GM18867 (cell line): ENCODE measurements at regions not wholly inside any gene's neighbourhood (a gene's known extent, or its start where the extent isn't known, plus 50 kb on each side); places are given as distances from the start of the nearest gene placed in this dataset.

ENCODE experiments used
- ATAC-seq: cut with Tn5 transposase; IDR thresholded peaks from one replicate; pipeline ENCODE4 v1.9.1; 2021; ENCODE audit warnings: mild to moderate bottlenecking, moderate library complexity; ENCODE audit not compliant: unreplicated experiment

DNA sequence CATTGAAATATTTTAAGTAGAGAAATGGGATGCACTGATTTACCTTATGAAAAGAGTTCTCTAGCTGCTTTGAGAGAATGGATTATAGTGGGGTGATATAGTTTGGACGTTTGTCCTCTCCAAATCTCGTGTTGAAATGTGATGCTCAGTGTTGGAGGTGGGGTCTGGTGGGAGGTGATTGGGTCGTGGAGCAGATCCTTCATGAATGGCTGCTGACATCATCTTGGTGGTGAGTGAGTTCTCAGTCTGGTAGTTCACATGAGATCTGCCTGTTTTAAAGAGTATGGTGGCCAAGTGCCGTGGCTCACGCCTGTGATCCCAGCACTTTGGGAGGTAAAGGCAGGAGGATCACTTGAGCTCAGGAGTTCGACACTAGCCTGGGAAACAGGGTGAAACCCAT lies 58.7 kb upstream of the SH3RF3 start:
- no peak for ATAC-seq

DNA sequence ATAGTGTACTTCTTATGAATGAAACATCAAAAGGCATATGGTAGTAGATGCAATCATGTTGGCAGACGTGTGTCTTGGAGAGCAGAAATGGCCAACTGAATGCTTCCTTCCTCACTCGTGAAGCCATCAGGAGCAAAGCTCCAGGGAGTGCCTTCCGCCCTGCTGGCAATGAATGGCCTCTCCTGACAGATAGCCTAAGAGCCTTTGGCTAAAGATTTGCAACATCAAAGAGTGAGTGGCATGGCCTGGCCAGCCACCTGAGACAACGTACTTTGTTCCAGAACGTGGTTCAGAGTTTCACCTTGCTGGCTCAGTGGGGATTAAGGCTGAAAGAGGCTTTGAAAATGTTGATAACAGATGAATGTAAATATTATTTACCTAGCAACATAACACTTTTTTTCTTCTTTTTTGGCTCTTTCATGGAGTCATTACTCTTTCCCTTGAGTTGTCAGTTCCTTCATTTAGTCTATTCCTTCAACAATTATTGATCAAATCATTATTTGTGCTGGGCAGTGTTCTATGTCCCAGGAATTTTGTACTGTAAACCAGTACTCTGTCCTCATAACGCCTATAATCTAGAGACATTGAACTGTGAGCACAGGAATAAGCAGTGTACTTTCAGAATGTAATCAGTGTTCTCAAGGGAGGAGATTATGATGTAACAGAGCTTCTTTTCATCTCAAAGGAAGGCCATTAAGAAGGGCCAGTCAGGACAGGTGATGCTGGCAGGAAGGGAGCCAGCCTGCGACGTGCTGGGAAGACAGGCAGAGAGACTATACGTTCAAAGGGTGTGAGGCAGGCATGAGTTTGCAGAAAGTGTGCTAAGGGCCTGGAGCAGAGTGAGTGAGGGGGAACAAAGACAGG lies 59.4 kb upstream of the SH3RF3 start:
- no peak for ATAC-seq

DNA sequence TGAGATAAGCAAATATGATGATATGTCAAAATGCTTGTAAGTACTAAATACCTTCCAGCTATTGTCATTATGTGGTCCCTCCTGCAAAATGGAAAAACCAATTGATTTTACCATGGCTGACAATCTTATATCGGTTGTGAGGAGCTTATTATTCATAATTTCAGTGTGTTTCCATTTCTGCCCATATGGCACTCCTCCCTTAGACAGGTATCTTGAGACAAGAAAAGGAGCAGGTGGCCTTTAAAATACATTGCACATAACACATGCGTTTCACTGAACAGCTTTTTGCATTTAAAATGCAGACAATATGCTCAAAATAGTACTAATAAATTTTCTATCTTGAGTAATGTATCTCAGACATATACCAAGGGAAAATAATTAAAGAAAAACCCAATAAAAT lies 60.2 kb upstream of the SH3RF3 start:
- no peak for ATAC-seq

DNA sequence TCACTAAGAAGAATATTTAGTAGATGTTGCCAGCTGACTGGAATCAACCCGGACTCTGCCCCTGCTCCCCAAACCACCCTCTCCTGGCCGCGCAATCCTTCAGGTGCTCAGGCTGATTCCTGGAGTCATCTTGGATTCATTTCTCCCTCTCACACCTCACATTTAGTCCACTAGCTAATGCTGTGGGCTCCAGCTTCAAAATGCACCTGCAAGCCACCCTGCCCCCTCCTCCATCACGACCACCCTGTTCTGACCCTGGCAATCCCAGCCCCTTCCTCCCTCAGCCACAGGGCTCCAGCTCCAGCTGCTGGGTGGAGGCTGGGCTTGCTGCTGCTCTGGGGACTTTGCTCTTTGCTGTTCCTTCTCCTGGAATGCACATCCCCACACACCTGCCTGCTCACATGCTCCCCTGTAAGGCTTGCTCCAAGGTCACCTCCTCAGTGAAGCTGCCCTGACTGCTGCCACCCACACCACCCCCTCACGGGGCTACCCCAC lies 61.3 kb upstream of the SH3RF3 start:
- ATAC-seq = no peak

DNA sequence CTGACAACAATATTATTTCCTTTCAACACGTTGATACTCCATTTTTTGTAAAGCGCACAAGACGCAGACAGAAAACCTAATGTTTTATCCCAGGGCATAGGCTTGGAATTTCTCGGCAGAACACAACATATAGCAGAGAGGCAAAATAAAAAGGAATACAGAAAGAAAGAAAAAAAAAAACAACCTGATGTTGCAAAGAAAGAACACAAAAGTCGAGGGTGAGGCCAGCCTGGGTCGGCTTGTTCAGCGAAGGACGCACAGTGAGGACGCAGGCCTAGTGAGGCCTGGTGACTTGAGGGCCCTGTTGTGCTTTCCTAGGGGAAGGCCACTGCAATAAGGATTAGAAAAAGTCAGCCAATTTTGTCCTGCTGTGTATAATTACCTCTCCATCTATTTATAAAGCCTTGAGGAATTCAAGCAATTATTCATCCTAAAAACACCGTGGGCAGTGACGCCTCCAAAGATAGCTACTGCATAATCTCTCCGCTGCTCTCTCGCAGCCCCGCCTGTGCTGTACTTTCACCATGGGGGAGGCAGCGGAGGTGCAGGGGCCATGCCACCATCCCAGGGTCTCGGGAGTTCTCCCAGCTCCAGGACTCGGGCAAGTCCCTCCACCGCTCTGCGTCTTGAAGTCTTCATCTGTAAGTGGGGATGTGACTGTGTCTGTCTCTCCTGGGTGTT lies 61.9 kb upstream of the SH3RF3 start:
- ATAC-seq = no peak

DNA sequence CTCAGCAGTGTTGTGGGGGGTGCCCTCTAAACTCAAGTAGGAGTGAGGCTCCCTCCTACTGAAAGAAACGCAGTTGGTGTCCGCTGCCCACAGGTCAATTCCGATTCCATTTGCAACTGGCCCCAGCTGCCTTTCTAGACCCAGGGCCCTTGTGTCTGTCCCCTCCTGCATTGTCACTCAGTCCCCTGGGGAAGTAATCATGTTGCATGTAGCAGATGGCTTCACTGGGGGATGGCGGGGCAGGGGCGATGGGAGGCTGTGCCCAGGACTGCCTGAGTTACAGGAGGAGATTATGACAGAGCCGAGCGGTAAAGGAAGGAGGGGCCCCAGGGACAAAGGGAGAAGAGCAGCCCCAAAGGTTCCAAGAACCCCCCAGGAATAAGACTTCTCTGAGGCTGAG lies 62.5 kb upstream of the SH3RF3 start:
- ATAC-seq = no peak

DNA sequence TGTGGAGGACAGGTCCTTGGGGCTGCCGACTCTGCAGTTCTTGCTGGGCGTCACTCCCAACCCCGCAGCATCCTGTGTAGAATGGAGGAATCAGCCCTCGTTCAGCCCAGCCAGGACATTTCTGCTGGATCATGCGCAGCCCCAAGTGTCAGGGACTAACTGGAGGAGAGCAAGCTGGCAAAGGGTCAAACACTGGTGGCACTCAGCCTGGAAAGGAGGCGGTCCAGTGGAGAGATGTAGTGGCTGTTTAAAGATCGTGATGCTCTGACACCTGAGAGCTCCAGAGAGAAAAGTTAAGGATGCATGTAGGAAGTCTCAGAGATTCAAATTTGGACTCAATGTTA lies 63.6 kb upstream of the SH3RF3 start:
- ATAC-seq = no peak

DNA sequence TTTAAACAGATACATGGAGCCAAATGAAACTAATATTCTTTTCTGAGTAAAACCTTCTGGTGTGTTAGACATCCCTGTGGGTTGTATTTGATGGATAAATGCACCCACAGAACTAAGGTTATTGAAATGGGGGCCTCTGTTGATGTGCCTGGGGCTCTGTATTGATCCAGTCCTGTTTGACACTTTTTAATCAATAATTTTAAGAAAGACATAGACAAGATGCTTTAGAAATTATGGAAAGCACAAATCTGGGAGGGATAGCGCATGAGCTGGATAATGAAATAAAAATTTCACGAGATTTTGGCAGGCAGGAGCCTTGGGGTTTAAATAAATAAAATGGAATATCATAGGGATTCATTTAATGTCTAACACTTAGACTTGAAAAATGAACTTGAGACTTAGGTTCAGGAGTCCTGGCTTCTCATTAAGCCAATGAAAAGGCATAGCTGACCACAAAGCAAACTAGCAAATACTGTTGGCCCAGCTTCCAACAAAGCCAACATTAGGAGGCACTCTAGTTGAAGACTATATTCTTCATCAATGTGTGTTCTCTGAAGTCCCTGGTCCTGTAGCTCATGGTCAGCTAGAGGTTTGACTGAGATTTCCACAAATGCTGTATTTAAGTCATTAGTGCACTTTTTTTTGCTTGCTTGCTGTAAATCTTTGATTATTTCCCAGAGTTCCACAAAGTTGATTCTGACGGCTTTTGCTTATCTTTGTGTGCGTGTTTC lies 64.2 kb upstream of the SH3RF3 start:
- no peak for ATAC-seq

DNA sequence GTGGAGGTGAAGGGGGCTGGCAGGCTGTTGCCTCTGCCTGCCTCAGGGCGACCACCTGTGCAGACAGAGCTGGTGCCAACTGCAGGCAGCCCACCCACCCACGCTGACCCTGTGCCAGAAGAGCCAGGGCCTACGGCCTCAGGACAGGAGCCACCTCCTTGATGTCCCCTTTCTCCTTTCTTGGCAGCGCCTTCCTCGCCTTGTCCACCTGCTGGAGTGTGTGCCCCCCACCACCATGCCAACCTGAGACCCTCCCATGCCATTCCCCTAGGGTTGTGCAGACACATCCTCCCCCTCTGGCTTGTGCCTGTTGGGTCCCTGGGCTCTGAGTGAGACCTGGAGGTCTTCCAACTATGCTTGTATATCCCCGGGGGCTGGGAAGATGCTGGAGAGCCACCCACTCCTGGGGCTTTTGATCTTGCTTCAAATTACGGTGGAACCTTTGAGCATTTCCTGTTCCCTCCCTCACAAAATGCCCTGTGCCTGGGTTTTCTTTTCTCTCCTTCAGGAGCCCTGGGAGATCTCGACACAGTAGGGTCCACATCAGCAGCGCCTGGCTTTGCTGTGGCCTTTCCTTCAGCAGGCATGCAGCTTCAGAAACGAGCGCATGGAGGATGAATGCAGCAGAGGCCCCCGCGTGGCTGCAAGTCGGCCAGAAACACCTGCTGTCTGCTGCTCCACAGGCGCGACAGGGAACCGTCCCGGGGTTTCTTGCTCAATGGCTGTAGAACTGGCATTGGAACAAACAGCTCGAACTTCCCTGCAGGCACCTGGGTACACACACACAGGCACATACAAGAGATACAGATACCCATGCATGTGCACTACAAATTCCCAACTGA lies 65.9 kb upstream of the SH3RF3 start:
- no peak for ATAC-seq

DNA sequence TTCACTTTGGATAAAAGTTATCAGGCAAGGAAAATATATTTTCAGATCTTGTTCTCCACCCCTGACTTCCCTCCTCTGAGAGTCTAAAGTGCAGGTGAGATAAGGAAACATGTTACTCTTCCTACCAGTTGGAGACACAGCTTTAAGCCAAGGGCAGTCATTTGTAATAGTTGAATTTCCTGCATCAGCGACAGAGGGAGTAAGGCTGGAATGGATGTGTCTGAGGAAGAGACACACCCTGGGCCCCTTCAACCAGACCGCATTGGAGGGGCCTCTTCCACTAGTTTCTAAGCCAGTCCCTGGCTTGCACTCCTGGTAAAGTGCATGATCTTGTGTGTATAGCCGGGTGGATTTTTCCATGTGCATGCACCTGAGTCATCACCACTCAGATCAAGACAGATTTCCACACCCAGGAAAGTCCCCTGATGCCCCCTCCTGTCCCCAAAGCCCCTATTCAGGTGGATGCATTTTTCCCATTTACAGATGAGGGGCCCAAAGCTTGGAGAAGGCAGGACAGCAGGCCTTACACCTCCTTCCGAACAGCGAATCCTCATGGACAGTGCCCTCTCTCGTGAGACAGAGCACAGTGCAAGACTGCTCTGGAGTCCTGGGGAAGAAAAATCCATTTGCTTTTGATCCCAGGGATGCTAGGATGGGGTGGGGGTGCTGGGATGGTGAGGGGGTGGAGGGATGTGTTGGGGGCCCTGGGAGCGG lies 66.7 kb upstream of the SH3RF3 start:
- no peak for ATAC-seq

DNA sequence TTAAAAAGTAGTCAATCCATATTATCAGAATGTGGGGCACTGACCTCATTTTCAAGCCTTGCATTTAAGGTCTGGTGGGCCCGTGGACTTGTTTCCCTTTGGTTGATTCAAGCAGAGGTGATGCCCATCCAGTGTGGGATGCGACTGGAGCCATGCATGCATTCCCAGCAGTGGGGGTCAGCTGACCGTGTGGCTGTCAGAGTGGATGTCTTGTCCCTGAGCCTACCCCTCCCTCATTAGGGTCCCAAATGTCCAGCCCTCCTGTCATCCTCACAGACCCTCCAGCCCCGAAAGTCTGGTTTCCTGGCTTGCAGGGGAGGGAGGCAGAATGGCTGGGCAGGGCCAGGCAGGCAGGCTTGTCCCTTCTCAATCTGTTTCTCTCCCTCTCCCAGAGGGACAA lies 67.3 kb upstream of the SH3RF3 start:
- no peak for ATAC-seq

DNA sequence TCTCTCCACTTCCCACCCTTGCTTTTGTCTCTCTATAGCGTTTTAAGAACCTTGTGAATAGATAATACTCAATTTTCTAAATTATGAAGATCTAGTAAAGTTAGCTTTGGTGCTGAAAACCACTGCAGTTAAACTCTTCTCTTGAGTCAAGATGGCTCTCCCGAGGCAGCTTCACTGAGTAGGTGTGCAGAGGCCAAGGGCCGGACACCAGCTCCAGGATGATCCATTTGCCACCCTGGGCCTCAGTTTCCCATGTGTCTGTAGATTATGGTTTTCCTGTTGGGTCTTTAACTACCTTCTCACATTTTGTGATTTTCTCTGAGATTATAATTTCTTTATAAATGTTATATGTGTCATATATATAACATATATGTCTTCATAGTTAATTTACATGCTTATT lies 68.5 kb upstream of the SH3RF3 start:
- ATAC-seq = no peak

DNA sequence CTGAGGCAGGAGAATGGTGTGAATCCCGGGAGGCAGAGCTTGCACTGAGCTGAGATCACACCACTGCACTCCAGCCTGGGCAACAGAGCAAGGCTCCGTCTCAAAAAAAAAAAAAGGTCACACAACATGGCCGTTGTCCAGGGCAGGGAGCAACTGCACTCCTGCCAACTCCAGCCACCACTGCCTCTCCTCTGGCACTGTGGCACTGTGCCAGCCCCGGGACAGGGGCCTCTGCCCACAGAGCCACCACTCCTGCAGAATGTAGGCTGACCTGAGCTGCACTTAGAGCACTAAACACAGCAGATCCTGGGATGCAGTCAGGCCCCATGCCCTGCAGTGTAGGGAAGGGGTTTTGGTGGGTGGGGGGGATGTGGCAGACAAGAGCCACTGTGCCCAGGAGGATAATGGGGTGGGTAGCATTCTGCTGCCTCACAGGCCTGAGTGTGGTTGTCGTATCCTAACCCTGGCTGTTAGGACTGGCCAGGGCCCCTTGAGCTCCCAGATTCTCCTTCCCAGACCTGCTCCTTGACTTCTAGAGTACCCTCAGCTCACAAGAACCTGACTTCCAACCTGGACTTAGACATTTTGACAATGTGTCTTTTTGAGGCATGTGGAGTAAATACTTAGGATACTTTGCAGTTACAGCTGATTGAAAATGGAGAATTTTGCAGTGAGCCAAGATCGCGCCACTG lies 69.4 kb upstream of the SH3RF3 start:
- no peak for ATAC-seq

DNA sequence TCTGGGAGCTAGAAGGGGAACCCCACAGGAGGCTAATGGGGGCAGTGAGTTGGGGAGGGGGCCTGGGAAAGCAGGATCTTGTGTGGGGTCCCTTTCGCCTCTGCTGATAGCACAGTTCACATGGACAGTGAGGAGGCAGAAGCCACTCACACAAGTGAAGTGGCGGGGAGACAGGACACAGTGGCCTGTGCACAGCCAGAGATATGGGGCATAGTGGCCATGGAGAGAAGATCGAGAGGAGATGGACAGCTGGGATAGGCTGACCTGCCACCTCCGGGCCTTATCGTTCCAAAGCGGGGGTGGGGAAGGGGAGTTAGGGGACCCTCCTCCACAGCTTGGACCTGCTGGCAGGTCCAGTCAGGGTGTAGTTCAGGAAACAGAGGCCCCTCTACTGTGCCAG lies 69.8 kb upstream of the EDAR start:
- ATAC-seq = no peak

DNA sequence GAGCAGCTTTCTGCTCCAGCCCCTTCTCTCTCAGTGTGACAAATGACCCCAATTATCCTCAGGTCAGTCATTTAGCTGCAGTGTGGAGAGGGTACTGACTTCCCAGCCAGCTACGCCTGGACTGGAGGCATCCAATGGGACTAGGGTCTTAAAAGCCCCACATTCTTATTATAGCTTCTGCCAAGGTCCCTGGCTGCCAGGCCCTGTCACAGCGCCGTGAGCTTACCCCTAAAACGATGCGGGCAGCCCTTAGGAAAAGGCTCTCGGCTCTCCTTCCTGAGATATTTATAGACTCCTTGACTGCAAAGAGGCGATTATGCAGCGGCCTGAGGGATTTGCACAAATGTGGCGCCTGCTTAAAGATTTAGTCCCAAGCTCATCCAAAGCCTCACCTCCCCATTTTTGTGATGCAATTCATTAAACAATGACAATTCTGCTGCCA lies 69.2 kb upstream of the EDAR start:
- ATAC-seq = no peak

DNA sequence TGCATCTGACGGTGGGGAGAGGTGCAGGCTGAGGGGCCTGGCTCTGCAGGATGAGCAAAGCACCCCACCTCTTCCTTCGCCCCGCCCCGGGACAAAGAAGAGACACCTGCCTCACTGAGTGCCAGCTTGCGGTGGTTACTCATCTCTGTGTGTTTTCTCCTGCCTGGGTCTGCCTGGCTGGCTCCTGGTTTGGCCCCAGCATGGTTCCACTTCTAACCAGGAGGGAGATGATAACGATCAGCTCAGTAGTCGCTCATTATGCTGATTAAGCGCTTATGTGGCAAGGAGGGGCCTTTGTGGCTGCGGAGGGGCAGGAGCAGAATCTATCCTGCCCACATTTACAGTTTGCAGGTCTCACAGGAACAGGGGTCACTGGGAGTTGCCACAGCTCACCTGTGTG lies 68.7 kb upstream of the EDAR start:
- ATAC-seq = no peak

DNA sequence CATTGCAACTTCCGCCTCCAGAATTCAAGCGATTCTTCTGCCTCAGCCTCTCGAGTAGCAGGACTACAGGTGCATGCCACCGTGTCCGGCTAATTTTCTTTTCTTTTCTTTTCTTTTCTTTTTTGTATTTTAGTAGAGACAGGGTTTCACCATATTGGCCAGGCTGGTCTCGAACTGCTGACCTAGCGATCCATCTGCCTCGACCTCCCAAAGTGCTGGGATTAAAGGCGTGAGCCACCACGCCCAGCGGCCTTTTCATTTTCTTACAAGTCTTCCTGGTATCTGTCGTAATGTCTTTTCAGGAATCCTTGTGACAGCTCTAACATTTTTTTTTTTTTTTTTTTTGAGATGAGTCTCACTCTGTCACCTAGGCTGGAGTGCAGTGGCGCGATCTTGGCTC lies 66.4 kb upstream of the EDAR start:
- no peak for ATAC-seq

DNA sequence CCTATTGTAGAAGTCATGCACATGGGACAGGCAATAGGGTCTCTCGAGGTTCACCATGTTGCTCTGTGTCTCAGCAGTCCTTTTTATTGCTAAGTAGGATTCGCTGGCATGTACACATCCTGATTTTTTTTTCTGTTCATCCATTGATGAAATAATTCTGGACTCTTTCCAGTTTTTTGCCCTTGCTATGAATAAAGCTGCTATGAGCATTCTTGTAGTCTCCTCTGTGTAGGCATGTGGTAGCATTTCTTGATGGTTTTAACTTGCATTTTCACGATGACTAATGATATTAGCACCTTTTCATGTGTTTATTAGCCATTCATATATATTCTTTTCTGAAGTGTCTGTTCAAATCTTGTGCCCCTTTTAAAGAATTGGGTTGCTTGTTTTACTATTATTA lies 65.8 kb upstream of the EDAR start:
- ATAC-seq = no peak

DNA sequence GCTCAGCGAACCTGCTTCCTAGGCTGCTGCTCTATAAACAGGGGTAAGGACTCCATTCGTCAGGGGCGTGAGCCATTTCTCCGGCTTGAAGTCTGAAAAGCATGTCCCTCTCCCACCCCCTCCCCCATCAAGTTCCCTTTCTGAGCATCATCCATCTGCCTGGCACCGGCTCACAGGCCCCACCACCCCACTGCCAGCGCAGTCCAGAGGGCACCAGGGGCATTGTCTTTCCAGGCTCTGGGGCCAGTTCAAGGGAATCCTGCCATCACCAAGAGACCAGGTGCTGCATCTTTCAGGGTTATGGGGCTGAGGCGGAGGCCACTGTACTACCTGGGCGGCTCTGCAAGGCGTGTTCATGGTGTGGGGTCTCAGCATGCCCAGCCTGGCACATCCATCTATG lies 64.7 kb upstream of the EDAR start:
- ATAC-seq = no peak

DNA sequence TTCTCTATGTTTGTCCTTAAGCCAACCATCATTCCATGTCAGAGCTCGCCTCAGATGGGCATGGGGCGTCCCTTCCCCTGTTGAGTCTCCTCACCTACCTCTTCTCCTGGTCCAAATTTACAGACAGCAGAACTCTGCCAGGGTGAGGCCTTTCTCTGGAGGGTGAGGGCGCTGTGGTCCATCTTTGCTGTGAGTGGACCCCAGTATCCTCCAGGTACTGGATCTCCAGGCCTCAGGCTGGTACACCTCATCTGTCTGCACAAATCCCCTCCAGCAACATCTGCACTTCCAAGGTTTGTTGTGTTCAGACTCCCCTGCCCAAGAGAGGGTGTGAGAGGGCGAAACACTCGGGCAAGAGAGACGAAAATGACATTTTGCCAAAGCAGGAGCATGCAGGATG lies 63.9 kb upstream of the EDAR start:
- no peak for ATAC-seq
